B cell (primary cell): ENCODE measurements at regions not wholly inside any gene's neighbourhood (a gene's known extent, or its start where the extent isn't known, plus 50 kb on each side); places are given as distances from the start of the nearest gene placed in this dataset.

Source experiments
- CTCF ChIP-seq: fragments of 200-600 bp; IDR thresholded peaks from one replicate; pipeline ENCODE4 v1.8.0; 2022; ENCODE audit warnings: antibody characterized with exemption, mild to moderate bottlenecking
- EZH2 ChIP-seq: IDR thresholded peaks from 2 replicates; pipeline ENCODE4 v1.6.1; 2012; ENCODE audit warnings: borderline replicate concordance, low read depth, mild to moderate bottlenecking, moderate library complexity, low read length; ENCODE audit not compliant: insufficient read depth, poor library complexity, severe bottlenecking

DNA sequence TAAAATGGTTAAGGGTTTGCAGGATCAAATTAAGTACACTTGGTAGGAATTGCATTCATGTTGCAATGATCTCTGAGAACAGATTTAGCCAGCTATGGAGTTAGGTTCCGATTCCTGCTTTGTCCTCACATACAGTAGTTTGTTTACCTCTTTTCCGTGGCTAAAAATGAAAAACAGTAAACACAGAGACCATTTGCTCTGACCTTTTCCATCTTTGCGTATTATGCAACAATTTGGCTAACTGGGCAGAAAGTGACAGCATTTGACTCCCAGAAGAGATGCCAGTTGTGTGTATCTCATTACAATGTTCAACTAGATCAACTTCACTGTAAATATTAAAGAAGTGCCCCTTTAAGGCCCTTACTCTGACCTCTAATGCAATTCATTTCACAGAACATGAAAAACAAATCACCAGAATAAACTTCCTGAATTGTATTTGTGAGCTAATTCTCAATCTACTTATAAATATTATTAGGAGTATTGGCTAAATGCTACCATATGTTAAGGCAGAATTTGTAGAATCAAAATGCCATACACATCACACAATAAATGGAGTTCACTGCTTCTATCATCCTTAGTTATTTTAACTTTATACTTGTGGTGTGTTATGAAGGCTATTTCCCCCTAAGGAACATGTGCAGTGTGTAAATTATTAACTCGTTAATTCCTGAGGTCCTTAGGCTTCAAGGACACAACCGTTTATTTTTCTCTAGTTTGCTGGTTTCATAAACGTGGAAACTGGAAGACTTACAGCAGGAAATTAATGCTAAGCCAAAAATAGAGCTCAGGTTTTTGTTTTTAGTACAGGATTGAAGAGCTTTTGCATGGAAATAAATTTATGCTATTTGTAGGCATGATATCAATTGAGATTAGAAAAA, 380.7 kb upstream of the CITED2 start:
- no peak for TF ChIP-seq CTCF
- TF ChIP-seq EZH2: no peak
